ENCODE measurements at regions not wholly inside any gene's neighbourhood (a gene's known extent, or its start where the extent isn't known, plus 50 kb on each side); places are given as distances from the start of the nearest gene placed in this dataset.

DNA sequence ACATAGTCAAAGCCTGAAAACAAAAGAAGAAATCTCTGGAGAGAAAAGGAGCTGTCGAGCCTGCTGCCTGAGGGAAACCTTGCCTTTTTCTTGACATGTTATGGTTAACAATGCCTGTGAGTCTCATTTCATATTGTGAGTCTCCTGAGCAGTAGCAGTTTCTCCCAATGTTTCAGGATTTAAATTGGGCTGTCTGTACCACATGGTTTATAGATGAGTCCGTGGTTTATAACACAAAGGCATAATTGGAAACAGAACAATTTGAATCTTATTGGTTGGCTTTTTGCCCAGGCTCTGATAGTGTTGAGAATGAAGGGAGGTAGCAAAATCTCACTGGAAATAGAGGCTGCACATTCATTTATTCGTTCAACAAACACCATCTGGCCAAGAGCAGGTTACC is 540.9 kb downstream of the RAB38 start:
- Histone ChIP-seq H3K4me1 (ENCODE audit: control insufficient read depth in 1 of 2, insufficient read depth in 2 of 2, low read length in 2 of 2) (no peaks in the 10 kb centered on the region), H3K4me3 (replicated peaks in 1 of 2; ENCODE audit: low read depth in 1 of 2, low read length in 2 of 2) (no peak overlapping the region), H4K20me1 (ENCODE audit: insufficient read depth) (no peaks in the 10 kb centered on the region), H2AFZ (ENCODE audit: low read depth, low read length, poor library complexity, severe bottlenecking) (no peak overlapping the region), H3K27me3 (ENCODE audit: insufficient read depth, low read length) (peaks cover 22% of the 10 kb centered on the region; the same call in 1 of the 2 replicates), H3K79me2 (ENCODE audit: insufficient read depth, low read length) (no peaks in the 10 kb centered on the region), H3K9me3 (ENCODE audit: control insufficient read depth in 1 of 2, insufficient read depth in 1 of 2, low read depth in 1 of 2, low read length in 2 of 2) (no peaks in the 10 kb centered on the region), H3K27ac (ENCODE audit: low read depth, low read length) (no peak overlapping the region), H3K9ac (ENCODE audit: low read length) (no peak overlapping the region), H3K36me3 (ENCODE audit: control insufficient read depth in 1 of 2, insufficient read depth in 2 of 2, low read length in 2 of 2) (no peaks in the 10 kb centered on the region), H3K9me2 (ENCODE audit: insufficient read depth) (no peaks in the 10 kb centered on the region), H3K4me2 (ENCODE audit: low read length) (no peak overlapping the region)
- DNase-seq (ENCODE audit: low read depth, low spot score) (no peak), ATAC-seq (no peak)
- ChIA-PET POLR2A (no interaction called here), CTCF (no interaction called here), RAD21 (ENCODE audit: low non-redundant PET in 1 of 2, low total read pairs in 2 of 2, uncharacterized antibody in 2 of 2, unreplicated experiment in 2 of 2) (no interaction called here)
- BruUV-seq (replicated peaks): no TSS peak
- intact Hi-C loops (cut with micrococcal nuclease): no loop called here
- no peak for TF ChIP-seq SRF (IDR thresholded peaks at IDR 0.05; ENCODE audit: low read depth)
- TF ChIP-seq, protein P1, sequence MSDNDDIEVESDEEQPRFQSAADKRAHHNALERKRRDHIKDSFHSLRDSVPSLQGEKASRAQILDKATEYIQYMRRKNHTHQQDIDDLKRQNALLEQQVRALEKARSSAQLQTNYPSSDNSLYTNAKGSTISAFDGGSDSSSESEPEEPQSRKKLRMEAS (IDR thresholded peaks at IDR 0.05): no peak
- no peak for TF ChIP-seq ZFX (IDR thresholded peaks at IDR 0.05)
- no peak for TF ChIP-seq SIN3A (IDR thresholded peaks at IDR 0.05; ENCODE audit: low read depth)
- no peak for TF ChIP-seq FOSL1 (IDR thresholded peaks at IDR 0.05; ENCODE audit: low read depth)
- no peak for TF ChIP-seq YY1 (IDR thresholded peaks at IDR 0.05; ENCODE audit: extremely low read depth, insufficient replicate concordance, low read depth, low read length)
- TF ChIP-seq, protein P2, sequence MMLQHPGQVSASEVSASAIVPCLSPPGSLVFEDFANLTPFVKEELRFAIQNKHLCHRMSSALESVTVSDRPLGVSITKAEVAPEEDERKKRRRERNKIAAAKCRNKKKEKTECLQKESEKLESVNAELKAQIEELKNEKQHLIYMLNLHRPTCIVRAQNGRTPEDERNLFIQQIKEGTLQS (IDR thresholded peaks at IDR 0.05): no peak

DNA sequence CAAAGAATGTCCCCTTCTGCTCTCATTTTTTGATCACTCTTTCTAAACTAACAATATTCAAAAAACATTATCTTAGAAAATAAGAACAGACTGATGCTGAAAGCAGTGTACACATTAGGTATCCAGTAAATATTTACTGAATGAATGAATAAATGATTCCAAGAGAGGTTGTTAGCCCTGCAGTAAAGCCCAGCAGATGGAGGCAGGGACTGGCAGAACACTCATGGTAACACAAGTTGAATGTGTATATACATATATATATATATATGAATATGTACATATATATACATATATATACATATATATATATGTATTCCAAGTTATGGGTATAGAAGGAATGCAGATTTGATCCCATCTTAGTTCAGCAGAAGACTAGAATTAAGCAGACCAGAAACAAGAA is 546.3 kb downstream of the RAB38 start:
- Histone ChIP-seq H3K27me3 (ENCODE audit: insufficient read depth, low read length) (peaks cover 12% of the 10 kb centered on the region; the same call in 1 of the 2 replicates), H3K4me3 (replicated peaks in 1 of 2; ENCODE audit: low read depth in 1 of 2, low read length in 2 of 2) (no peak overlapping the region), H3K9ac (ENCODE audit: low read length) (no peak overlapping the region), H3K9me2 (ENCODE audit: insufficient read depth) (no peaks in the 10 kb centered on the region), H2AFZ (ENCODE audit: low read depth, low read length, poor library complexity, severe bottlenecking) (no peak overlapping the region), H4K20me1 (ENCODE audit: insufficient read depth) (no peaks in the 10 kb centered on the region), H3K4me1 (ENCODE audit: control insufficient read depth in 1 of 2, insufficient read depth in 2 of 2, low read length in 2 of 2) (no peaks in the 10 kb centered on the region), H3K79me2 (ENCODE audit: insufficient read depth, low read length) (no peaks in the 10 kb centered on the region), H3K36me3 (ENCODE audit: control insufficient read depth in 1 of 2, insufficient read depth in 2 of 2, low read length in 2 of 2) (no peaks in the 10 kb centered on the region), H3K27ac (ENCODE audit: low read depth, low read length) (no peak overlapping the region), H3K9me3 (ENCODE audit: control insufficient read depth in 1 of 2, insufficient read depth in 1 of 2, low read depth in 1 of 2, low read length in 2 of 2) (no peaks in the 10 kb centered on the region), H3K4me2 (ENCODE audit: low read length) (no peak overlapping the region)
- ChIA-PET RAD21 (ENCODE audit: low non-redundant PET in 1 of 2, low total read pairs in 2 of 2, uncharacterized antibody in 2 of 2, unreplicated experiment in 2 of 2) (no interaction called here), CTCF (no interaction called here), POLR2A (no interaction called here)
- intact Hi-C loops (cut with micrococcal nuclease): no loop called here
- ATAC-seq (no peak), DNase-seq (ENCODE audit: low read depth, low spot score) (no peak)
- TF ChIP-seq POLR2A (IDR thresholded peaks at IDR 0.05; ENCODE audit: borderline replicate concordance, extremely low read depth, insufficient read depth, insufficient read length): no peak
- TF ChIP-seq, protein P3, sequence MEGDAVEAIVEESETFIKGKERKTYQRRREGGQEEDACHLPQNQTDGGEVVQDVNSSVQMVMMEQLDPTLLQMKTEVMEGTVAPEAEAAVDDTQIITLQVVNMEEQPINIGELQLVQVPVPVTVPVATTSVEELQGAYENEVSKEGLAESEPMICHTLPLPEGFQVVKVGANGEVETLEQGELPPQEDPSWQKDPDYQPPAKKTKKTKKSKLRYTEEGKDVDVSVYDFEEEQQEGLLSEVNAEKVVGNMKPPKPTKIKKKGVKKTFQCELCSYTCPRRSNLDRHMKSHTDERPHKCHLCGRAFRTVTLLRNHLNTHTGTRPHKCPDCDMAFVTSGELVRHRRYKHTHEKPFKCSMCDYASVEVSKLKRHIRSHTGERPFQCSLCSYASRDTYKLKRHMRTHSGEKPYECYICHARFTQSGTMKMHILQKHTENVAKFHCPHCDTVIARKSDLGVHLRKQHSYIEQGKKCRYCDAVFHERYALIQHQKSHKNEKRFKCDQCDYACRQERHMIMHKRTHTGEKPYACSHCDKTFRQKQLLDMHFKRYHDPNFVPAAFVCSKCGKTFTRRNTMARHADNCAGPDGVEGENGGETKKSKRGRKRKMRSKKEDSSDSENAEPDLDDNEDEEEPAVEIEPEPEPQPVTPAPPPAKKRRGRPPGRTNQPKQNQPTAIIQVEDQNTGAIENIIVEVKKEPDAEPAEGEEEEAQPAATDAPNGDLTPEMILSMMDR (IDR thresholded peaks at IDR 0.05 in 2 of 3, conservative IDR thresholded peaks at IDR 0.05 in 1 of 3; ENCODE audit: borderline replicate concordance in 1 of 3, insufficient read depth in 1 of 3, low read depth in 2 of 3, low read length in 2 of 3): no peak
- TF ChIP-seq, protein P4, sequence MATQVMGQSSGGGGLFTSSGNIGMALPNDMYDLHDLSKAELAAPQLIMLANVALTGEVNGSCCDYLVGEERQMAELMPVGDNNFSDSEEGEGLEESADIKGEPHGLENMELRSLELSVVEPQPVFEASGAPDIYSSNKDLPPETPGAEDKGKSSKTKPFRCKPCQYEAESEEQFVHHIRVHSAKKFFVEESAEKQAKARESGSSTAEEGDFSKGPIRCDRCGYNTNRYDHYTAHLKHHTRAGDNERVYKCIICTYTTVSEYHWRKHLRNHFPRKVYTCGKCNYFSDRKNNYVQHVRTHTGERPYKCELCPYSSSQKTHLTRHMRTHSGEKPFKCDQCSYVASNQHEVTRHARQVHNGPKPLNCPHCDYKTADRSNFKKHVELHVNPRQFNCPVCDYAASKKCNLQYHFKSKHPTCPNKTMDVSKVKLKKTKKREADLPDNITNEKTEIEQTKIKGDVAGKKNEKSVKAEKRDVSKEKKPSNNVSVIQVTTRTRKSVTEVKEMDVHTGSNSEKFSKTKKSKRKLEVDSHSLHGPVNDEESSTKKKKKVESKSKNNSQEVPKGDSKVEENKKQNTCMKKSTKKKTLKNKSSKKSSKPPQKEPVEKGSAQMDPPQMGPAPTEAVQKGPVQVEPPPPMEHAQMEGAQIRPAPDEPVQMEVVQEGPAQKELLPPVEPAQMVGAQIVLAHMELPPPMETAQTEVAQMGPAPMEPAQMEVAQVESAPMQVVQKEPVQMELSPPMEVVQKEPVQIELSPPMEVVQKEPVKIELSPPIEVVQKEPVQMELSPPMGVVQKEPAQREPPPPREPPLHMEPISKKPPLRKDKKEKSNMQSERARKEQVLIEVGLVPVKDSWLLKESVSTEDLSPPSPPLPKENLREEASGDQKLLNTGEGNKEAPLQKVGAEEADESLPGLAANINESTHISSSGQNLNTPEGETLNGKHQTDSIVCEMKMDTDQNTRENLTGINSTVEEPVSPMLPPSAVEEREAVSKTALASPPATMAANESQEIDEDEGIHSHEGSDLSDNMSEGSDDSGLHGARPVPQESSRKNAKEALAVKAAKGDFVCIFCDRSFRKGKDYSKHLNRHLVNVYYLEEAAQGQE (IDR thresholded peaks at IDR 0.05; ENCODE audit: low read depth): no peak
- no peak for TF ChIP-seq ZFX (IDR thresholded peaks at IDR 0.05)
- TF ChIP-seq SIN3A (IDR thresholded peaks at IDR 0.05; ENCODE audit: low read depth): no peak
- TF ChIP-seq EZH2phosphoT487 (IDR thresholded peaks at IDR 0.05; ENCODE audit: borderline replicate concordance): no peak
- no peak for TF ChIP-seq JUND (IDR thresholded peaks at IDR 0.05)
- TF ChIP-seq YY1 (IDR thresholded peaks at IDR 0.05; ENCODE audit: extremely low read depth, insufficient replicate concordance, low read depth, low read length): no peak
- BruUV-seq (replicated peaks): no TSS peak

Data from HCT116 (cell line).